WTC11 (cell line): ENCODE measurements at regions not wholly inside any gene's neighbourhood (a gene's known extent, or its start where the extent isn't known, plus 50 kb on each side); places are given as distances from the start of the nearest gene placed in this dataset.

Experiments
- ATAC-seq: fragments of 200-7000 bp; cut with Tn5 transposase; 2 replicates; pipeline ENCODE4 v1.10.0; 2021; ENCODE audit warnings: mild to moderate bottlenecking, moderate library complexity
- CTCF ChIA-PET: fragments of 300-600 bp; sonication (Branson Sonifier 250); formaldehyde crosslinking; loops from one replicate; lab custom pipeline; 2021; ENCODE audit warnings: antibody characterized with exemption; lab: Charles Lee
- POLR2A ChIA-PET: fragments of 350-600 bp; sonication (Branson Sonifier 250); formaldehyde crosslinking; loops from one replicate; lab custom pipeline; 2021; ENCODE audit warnings: antibody characterized with exemption; lab: Charles Lee
- DNase-seq: peaks from one replicate; pipeline ENCODE4 v3.0.0; 2021; ENCODE audit warnings: low spot score
- H3K27ac Mint-ChIP-seq: 2 replicates; pipeline ENCODE4 v1.8.0; 2021; ENCODE audit warnings: mixed read lengths
- H3K27me3 Mint-ChIP-seq: 2 replicates; pipeline ENCODE4 v1.8.0; 2021; ENCODE audit warnings: low read depth, mild to moderate bottlenecking, moderate library complexity, mixed read lengths
- H3K36me3 Mint-ChIP-seq: 2 replicates; pipeline ENCODE4 v1.8.0; 2021; ENCODE audit warnings: mixed read lengths
- H3K4me1 Mint-ChIP-seq: 2 replicates; pipeline ENCODE4 v1.8.0; 2022; ENCODE audit warnings: mixed read lengths
- H3K4me3 Mint-ChIP-seq: 2 replicates; pipeline ENCODE4 v1.8.0; 2021; ENCODE audit warnings: mild to moderate bottlenecking, moderate library complexity, mixed read lengths
- H3K9me3 Mint-ChIP-seq: 2 replicates; pipeline ENCODE4 v1.8.0; 2021; ENCODE audit warnings: mixed read lengths
- ARID4B ChIP-seq: sonication (generic); formaldehyde crosslinking; IDR thresholded peaks from 2 replicates; pipeline ENCODE4 v1.8.0; 2023; ENCODE audit warnings: missing genetic modification reagents, mild to moderate bottlenecking, borderline replicate concordance
- ATF1 ChIP-seq: sonication (generic); formaldehyde crosslinking; IDR thresholded peaks from 2 replicates; pipeline ENCODE4 v1.8.1; 2023; ENCODE audit warnings: mild to moderate bottlenecking, moderate library complexity, missing genetic modification reagents
- CBFB ChIP-seq: sonication (generic); formaldehyde crosslinking; IDR thresholded peaks from 2 replicates; pipeline ENCODE4 v1.8.1; 2022; ENCODE audit warnings: mild to moderate bottlenecking, low read depth, missing genetic modification reagents
- ESRRA ChIP-seq: sonication (generic); formaldehyde crosslinking; IDR thresholded peaks from 2 replicates; pipeline ENCODE4 v1.8.1; 2022; ENCODE audit warnings: mild to moderate bottlenecking, missing genetic modification reagents, borderline replicate concordance
- FOXJ3 ChIP-seq: sonication (generic); formaldehyde crosslinking; IDR thresholded peaks from 2 replicates; pipeline ENCODE4 v1.9.0; 2021; ENCODE audit warnings: missing genetic modification reagents, mild to moderate bottlenecking, borderline replicate concordance
- FOXP1 ChIP-seq: sonication (generic); formaldehyde crosslinking; IDR thresholded peaks from 2 replicates; pipeline ENCODE4 v1.8.0; 2022; ENCODE audit warnings: missing genetic modification reagents, mild to moderate bottlenecking, moderate library complexity, borderline replicate concordance
- FOXP4 ChIP-seq: sonication (generic); formaldehyde crosslinking; IDR thresholded peaks from 2 replicates; pipeline ENCODE4 v1.8.0; 2022; ENCODE audit warnings: mild to moderate bottlenecking, missing genetic modification reagents
- HMGA2 ChIP-seq: fragments of 250-450 bp; sonication (Bioruptor Pico); IDR thresholded peaks from 2 replicates; pipeline ENCODE4 v1.4.0; 2021; ENCODE audit warnings: mild to moderate bottlenecking, moderate library complexity
- HMGXB4 ChIP-seq: sonication (generic); formaldehyde crosslinking; IDR thresholded peaks from 2 replicates; pipeline ENCODE4 v1.8.1; 2023; ENCODE audit warnings: mild to moderate bottlenecking, moderate library complexity, missing genetic modification reagents
- MXD4 ChIP-seq: fragments of 250-450 bp; sonication (Bioruptor Pico); IDR thresholded peaks from 2 replicates; pipeline ENCODE4 v1.8.0; 2021; ENCODE audit warnings: mild to moderate bottlenecking, moderate library complexity, borderline replicate concordance
- NR1H2 ChIP-seq: sonication (generic); formaldehyde crosslinking; IDR thresholded peaks from 2 replicates; pipeline ENCODE4 v1.9.0; 2021; ENCODE audit warnings: mild to moderate bottlenecking, moderate library complexity, missing genetic modification reagents
- ZNF121 ChIP-seq: sonication (generic); formaldehyde crosslinking; IDR thresholded peaks from 2 replicates; pipeline ENCODE4 v1.8.0; 2023; ENCODE audit warnings: missing genetic modification reagents
- ZNF219 ChIP-seq: sonication (generic); formaldehyde crosslinking; IDR thresholded peaks from 2 replicates; pipeline ENCODE4 v1.8.0; 2023; ENCODE audit warnings: missing genetic modification reagents, mild to moderate bottlenecking, borderline replicate concordance
- ZNF423 ChIP-seq: fragments of 250-450 bp; sonication (Bioruptor Pico); IDR thresholded peaks from 2 replicates; pipeline ENCODE4 v2.1.2; 2022; ENCODE audit warnings: mild to moderate bottlenecking, moderate library complexity
- ZNF425 ChIP-seq: fragments of 250-450 bp; sonication (Bioruptor Pico); conservative IDR thresholded peaks from 2 replicates; pipeline ENCODE4 v1.9.0; 2021; ENCODE audit warnings: mild to moderate bottlenecking
- ZNF671 ChIP-seq: fragments of 250-450 bp; sonication (Bioruptor Pico); IDR thresholded peaks from 2 replicates; pipeline ENCODE4 v1.8.0; 2021; ENCODE audit warnings: mild to moderate bottlenecking
- TF ChIP-seq, protein P1 (sequence below): sonication (generic); formaldehyde crosslinking; IDR thresholded peaks from 2 replicates; pipeline ENCODE4 v1.8.1; 2023; ENCODE audit warnings: mild to moderate bottlenecking, missing genetic modification reagents, moderate library complexity
- TF ChIP-seq, protein P2 (sequence below): sonication (generic); formaldehyde crosslinking; IDR thresholded peaks from 2 replicates; pipeline ENCODE4 v1.8.1; 2023; ENCODE audit warnings: mild to moderate bottlenecking, missing genetic modification reagents, borderline replicate concordance
- TF ChIP-seq, protein P3 (sequence below): sonication (generic); formaldehyde crosslinking; IDR thresholded peaks from 2 replicates; pipeline ENCODE4 v1.8.1; 2023; ENCODE audit warnings: mild to moderate bottlenecking, missing genetic modification reagents
- TF ChIP-seq, protein P4 (sequence below): fragments of 200-600 bp; IDR thresholded peaks from 2 replicates; pipeline ENCODE4 v1.8.0; 2022; ENCODE audit warnings: antibody characterized with exemption

DNA sequence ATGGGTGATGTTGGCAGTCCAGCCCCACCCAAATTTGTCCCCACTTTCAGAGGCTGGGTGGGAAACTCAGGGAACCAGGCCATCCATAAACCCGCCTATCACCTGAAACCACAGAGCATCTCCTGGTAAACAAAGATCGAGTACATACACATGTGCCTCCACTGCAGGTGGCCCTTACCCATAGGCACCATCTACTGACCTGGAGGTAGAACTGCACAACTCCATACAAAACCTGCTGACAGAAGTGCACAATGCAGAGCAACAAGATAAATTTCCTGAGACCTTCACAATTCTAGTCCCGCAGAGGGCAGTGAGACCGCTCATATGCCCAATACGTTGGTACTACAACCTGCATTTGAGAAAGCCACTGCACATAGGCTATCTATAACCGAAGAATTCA, 856.3 kb downstream of the SUCLG1 start:
- peak; percentile 91 for ATAC-seq
- Mint-ChIP-seq H3K36me3 (peaks cover 7% of the 10 kb centered on the region), H3K27ac (no peak overlapping the region)
- TF ChIP-seq, protein P1, sequence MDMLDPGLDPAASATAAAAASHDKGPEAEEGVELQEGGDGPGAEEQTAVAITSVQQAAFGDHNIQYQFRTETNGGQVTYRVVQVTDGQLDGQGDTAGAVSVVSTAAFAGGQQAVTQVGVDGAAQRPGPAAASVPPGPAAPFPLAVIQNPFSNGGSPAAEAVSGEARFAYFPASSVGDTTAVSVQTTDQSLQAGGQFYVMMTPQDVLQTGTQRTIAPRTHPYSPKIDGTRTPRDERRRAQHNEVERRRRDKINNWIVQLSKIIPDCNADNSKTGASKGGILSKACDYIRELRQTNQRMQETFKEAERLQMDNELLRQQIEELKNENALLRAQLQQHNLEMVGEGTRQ (CRISPR knock-in tag), result no peak
- TF ChIP-seq ZNF671 (CRISPR knock-in tag) (no peak), HMGA2 (no peak), NR1H2 (CRISPR knock-in tag) (no peak), FOXJ3 (CRISPR knock-in tag) (no peak), ZNF423 (CRISPR knock-in tag) (no peak), ZNF425 (CRISPR knock-in tag) (no peak), FOXP4 (no peak), ESRRA (CRISPR knock-in tag) (no peak), MXD4 (CRISPR knock-in tag) (no peak), ATF1 (CRISPR knock-in tag) (no peak), CBFB (no peak), ARID4B (no peak), ZNF219 (CRISPR knock-in tag) (no peak), ZNF121 (CRISPR knock-in tag) (no peak), FOXP1 (CRISPR knock-in tag) (no peak), HMGXB4 (CRISPR knock-in tag) (no peak)
- TF ChIP-seq, protein P2, sequence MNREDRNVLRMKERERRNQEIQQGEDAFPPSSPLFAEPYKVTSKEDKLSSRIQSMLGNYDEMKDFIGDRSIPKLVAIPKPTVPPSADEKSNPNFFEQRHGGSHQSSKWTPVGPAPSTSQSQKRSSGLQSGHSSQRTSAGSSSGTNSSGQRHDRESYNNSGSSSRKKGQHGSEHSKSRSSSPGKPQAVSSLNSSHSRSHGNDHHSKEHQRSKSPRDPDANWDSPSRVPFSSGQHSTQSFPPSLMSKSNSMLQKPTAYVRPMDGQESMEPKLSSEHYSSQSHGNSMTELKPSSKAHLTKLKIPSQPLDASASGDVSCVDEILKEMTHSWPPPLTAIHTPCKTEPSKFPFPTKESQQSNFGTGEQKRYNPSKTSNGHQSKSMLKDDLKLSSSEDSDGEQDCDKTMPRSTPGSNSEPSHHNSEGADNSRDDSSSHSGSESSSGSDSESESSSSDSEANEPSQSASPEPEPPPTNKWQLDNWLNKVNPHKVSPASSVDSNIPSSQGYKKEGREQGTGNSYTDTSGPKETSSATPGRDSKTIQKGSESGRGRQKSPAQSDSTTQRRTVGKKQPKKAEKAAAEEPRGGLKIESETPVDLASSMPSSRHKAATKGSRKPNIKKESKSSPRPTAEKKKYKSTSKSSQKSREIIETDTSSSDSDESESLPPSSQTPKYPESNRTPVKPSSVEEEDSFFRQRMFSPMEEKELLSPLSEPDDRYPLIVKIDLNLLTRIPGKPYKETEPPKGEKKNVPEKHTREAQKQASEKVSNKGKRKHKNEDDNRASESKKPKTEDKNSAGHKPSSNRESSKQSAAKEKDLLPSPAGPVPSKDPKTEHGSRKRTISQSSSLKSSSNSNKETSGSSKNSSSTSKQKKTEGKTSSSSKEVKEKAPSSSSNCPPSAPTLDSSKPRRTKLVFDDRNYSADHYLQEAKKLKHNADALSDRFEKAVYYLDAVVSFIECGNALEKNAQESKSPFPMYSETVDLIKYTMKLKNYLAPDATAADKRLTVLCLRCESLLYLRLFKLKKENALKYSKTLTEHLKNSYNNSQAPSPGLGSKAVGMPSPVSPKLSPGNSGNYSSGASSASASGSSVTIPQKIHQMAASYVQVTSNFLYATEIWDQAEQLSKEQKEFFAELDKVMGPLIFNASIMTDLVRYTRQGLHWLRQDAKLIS (CRISPR knock-in tag), result no peak
- TF ChIP-seq, protein P3, sequence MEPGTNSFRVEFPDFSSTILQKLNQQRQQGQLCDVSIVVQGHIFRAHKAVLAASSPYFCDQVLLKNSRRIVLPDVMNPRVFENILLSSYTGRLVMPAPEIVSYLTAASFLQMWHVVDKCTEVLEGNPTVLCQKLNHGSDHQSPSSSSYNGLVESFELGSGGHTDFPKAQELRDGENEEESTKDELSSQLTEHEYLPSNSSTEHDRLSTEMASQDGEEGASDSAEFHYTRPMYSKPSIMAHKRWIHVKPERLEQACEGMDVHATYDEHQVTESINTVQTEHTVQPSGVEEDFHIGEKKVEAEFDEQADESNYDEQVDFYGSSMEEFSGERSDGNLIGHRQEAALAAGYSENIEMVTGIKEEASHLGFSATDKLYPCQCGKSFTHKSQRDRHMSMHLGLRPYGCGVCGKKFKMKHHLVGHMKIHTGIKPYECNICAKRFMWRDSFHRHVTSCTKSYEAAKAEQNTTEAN, result no peak
- TF ChIP-seq, protein P4, sequence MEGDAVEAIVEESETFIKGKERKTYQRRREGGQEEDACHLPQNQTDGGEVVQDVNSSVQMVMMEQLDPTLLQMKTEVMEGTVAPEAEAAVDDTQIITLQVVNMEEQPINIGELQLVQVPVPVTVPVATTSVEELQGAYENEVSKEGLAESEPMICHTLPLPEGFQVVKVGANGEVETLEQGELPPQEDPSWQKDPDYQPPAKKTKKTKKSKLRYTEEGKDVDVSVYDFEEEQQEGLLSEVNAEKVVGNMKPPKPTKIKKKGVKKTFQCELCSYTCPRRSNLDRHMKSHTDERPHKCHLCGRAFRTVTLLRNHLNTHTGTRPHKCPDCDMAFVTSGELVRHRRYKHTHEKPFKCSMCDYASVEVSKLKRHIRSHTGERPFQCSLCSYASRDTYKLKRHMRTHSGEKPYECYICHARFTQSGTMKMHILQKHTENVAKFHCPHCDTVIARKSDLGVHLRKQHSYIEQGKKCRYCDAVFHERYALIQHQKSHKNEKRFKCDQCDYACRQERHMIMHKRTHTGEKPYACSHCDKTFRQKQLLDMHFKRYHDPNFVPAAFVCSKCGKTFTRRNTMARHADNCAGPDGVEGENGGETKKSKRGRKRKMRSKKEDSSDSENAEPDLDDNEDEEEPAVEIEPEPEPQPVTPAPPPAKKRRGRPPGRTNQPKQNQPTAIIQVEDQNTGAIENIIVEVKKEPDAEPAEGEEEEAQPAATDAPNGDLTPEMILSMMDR, result no peak
- TF ChIP-seq, all 79 proteins: peak for 0
- Mint-ChIP-seq H3K4me3 (no peak overlapping the region), H3K4me1 (no peaks in the 10 kb centered on the region), H3K9me3 (peaks cover 43% of the 10 kb centered on the region), H3K27me3 (no peaks in the 10 kb centered on the region; the same call in 1 of the 2 replicates)
- DNase-seq, result peak; percentile 15
- ChIA-PET CTCF (no interaction called here), POLR2A (no interaction called here)
